ENCODE measurements at regions not wholly inside any gene's neighbourhood (a gene's known extent, or its start where the extent isn't known, plus 50 kb on each side); places are given as distances from the start of the nearest gene placed in this dataset.

DNA sequence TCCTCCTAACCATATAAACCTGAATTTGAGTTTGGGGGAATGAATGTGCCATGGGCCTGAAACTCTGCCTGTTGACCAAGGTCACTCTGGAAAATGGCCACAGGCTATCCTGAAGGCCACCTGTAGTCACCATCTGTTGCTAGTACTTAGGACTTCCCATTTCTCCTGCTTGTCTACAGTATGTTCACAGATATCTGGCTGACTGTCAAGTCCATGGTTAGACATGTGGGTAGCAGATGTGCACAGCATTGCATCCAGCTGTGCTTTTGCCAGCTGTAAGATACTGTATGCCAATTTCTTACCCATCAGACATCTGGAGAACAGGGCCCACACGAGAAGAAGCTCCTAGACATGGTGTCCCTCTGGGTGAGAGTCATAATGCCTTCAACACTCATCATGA is 475.4 kb downstream of the INSC start:
- no peak overlapping the region for H3K4me3 ChIP-seq (ENCODE audit: low read length)
- H3K9me3 ChIP-seq (ENCODE audit: control insufficient read depth, insufficient read depth, low read length): no peaks in the 10 kb centered on the region
- H3K4me1 ChIP-seq (ENCODE audit: control insufficient read depth, insufficient read depth, low read length): no peaks in the 10 kb centered on the region
- H3K4me1 Mint-ChIP-seq: no peaks in the 10 kb centered on the region
- DNase-seq: no peak
- no peaks in the 10 kb centered on the region for H3K27me3 Mint-ChIP-seq (ENCODE audit: low read depth in 2 of 2)
- WGBS (ENCODE audit: insufficient coverage): 54% methylated on average over 1 of the region's 1 CpG
- intact Hi-C loops (cut with micrococcal nuclease): no loop called here
- H3K36me3 ChIP-seq (ENCODE audit: control insufficient read depth, insufficient read depth, low read length): no peaks in the 10 kb centered on the region
- ATAC-seq: no peak
- TF ChIP-seq, protein P1, sequence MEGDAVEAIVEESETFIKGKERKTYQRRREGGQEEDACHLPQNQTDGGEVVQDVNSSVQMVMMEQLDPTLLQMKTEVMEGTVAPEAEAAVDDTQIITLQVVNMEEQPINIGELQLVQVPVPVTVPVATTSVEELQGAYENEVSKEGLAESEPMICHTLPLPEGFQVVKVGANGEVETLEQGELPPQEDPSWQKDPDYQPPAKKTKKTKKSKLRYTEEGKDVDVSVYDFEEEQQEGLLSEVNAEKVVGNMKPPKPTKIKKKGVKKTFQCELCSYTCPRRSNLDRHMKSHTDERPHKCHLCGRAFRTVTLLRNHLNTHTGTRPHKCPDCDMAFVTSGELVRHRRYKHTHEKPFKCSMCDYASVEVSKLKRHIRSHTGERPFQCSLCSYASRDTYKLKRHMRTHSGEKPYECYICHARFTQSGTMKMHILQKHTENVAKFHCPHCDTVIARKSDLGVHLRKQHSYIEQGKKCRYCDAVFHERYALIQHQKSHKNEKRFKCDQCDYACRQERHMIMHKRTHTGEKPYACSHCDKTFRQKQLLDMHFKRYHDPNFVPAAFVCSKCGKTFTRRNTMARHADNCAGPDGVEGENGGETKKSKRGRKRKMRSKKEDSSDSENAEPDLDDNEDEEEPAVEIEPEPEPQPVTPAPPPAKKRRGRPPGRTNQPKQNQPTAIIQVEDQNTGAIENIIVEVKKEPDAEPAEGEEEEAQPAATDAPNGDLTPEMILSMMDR (IDR thresholded peaks at IDR 0.05): no peak
- no peak overlapping the region for H3K4me3 Mint-ChIP-seq
- H3K27me3 ChIP-seq (ENCODE audit: control insufficient read depth, insufficient read depth, low read length): no peaks in the 10 kb centered on the region
- peaks cover 2 to 4% of the 10 kb centered on the region in 2 donors for H3K9me3 Mint-ChIP-seq
- H3K27ac ChIP-seq (ENCODE audit: low read length): no peak overlapping the region
- H3K27ac Mint-ChIP-seq: no peak overlapping the region
- no peaks in the 10 kb centered on the region for H3K36me3 Mint-ChIP-seq

DNA sequence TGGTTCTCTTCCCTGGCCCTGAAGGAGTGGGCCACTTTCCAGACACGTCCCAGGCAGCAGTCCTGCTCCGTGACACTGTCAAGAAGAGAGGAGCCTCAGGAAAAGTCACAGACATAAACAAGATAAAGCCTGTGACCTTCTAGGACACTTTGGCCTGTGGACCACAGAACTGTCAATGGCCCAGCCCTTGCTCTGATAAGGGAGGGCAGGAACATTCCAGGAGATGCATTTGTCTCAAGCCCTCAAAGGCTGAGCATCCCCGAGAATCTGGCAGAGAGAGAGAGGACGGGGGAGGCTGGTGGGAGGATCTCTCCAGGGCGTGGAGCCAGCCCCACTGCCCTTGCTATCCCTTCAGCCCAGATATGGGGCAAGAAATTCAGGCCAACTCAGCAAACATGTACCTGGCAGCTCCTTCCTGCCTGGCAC is 476.4 kb downstream of the INSC start:
- no peaks in the 10 kb centered on the region for H3K36me3 ChIP-seq (ENCODE audit: control insufficient read depth, insufficient read depth, low read length)
- DNase-seq: no peak
- H3K4me1 Mint-ChIP-seq: no peaks in the 10 kb centered on the region
- H3K27ac ChIP-seq (ENCODE audit: low read length): no peak overlapping the region
- no peak for ATAC-seq
- H3K27me3 Mint-ChIP-seq (ENCODE audit: low read depth in 2 of 2): no peaks in the 10 kb centered on the region
- no peak overlapping the region for H3K27ac Mint-ChIP-seq
- 83% methylated on average over 5 of the region's 5 CpGs for WGBS (ENCODE audit: insufficient coverage)
- H3K27me3 ChIP-seq (ENCODE audit: control insufficient read depth, insufficient read depth, low read length): no peaks in the 10 kb centered on the region
- no peaks in the 10 kb centered on the region for H3K4me1 ChIP-seq (ENCODE audit: control insufficient read depth, insufficient read depth, low read length)
- intact Hi-C loops (cut with micrococcal nuclease): no loop called here
- H3K36me3 Mint-ChIP-seq: no peaks in the 10 kb centered on the region
- H3K9me3 Mint-ChIP-seq: peaks cover 2 to 4% of the 10 kb centered on the region in 2 donors
- TF ChIP-seq, protein P1 (IDR thresholded peaks at IDR 0.05): no peak
- H3K4me3 ChIP-seq (ENCODE audit: low read length): no peak overlapping the region
- no peak overlapping the region for H3K4me3 Mint-ChIP-seq
- H3K9me3 ChIP-seq (ENCODE audit: control insufficient read depth, insufficient read depth, low read length): no peaks in the 10 kb centered on the region

DNA sequence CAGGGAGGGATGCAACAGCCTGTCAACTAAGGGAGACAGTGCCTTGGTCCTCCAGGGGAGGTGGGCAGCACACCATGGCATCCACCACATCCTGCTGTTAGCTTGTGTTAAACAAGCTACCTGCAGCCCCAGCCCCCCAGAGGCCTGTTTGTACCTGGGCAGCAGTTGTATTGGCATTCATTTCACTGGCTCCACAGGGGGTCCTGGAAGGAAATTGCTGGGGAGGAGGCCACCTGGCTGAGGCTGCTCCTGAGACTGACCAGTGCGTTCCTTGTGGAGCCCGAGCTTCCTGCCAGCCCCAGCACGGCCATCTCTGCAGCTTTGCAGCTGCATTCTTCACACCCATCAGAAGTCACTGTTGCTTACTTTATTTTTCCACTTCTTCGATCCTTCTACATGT is 479.9 kb downstream of the INSC start:
- Histone ChIP-seq H3K36me3 (ENCODE audit: control insufficient read depth, insufficient read depth, low read length) (no peaks in the 10 kb centered on the region), H3K27me3 (ENCODE audit: control insufficient read depth, insufficient read depth, low read length) (no peaks in the 10 kb centered on the region), H3K4me1 (ENCODE audit: control insufficient read depth, insufficient read depth, low read length) (no peaks in the 10 kb centered on the region), H3K27ac (ENCODE audit: low read length) (no peak overlapping the region), H3K9me3 (ENCODE audit: control insufficient read depth, insufficient read depth, low read length) (no peaks in the 10 kb centered on the region), H3K4me3 (ENCODE audit: low read length) (no peak overlapping the region)
- TF ChIP-seq, protein P1 (IDR thresholded peaks at IDR 0.05): no peak
- no peak for ATAC-seq
- no peaks in the 10 kb centered on the region for H3K4me1 Mint-ChIP-seq
- intact Hi-C loops (cut with micrococcal nuclease): no loop called here
- no peak overlapping the region for H3K4me3 Mint-ChIP-seq
- H3K27me3 Mint-ChIP-seq (ENCODE audit: low read depth in 2 of 2): no peaks in the 10 kb centered on the region
- no peak overlapping the region for H3K27ac Mint-ChIP-seq
- no peaks in the 10 kb centered on the region for H3K36me3 Mint-ChIP-seq
- no peak for DNase-seq
- 90% methylated on average over 4 of the region's 4 CpGs for WGBS (ENCODE audit: insufficient coverage)
- peaks cover 0 to 5% of the 10 kb centered on the region in 2 donors for H3K9me3 Mint-ChIP-seq

DNA sequence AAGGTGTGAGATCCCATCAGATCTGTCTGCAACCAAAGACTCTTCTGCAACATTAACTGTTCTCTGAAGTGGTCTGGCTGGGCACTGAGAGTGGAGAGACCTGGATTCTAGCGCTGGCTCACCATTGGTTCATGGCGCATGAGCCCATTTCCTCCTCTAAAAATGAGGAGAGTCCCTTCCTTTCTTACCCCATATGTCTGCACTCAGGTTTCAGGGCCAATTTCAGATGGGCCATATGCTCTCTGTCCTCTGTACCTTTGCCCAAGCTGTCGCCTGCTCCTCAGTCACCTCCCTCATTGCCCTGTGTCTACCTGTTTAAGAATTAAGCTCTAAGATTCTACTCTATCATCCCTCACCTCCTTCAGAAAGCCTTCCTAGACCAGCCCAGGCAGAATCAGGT is 484.7 kb downstream of the INSC start:
- Histone ChIP-seq H3K36me3 (ENCODE audit: control insufficient read depth, insufficient read depth, low read length) (no peaks in the 10 kb centered on the region), H3K9me3 (ENCODE audit: control insufficient read depth, insufficient read depth, low read length) (peaks cover 2% of the 10 kb centered on the region), H3K4me1 (ENCODE audit: control insufficient read depth, insufficient read depth, low read length) (no peaks in the 10 kb centered on the region), H3K27me3 (ENCODE audit: control insufficient read depth, insufficient read depth, low read length) (no peaks in the 10 kb centered on the region), H3K4me3 (ENCODE audit: low read length) (no peak overlapping the region), H3K27ac (ENCODE audit: low read length) (no peak overlapping the region)
- Mint-ChIP-seq H3K27ac (no peak overlapping the region), H3K4me3 (no peak overlapping the region), H3K9me3 (peaks cover 0 to 3% of the 10 kb centered on the region in 2 donors), H3K36me3 (no peaks in the 10 kb centered on the region), H3K4me1 (no peaks in the 10 kb centered on the region), H3K27me3 (ENCODE audit: low read depth in 2 of 2) (no peaks in the 10 kb centered on the region)
- WGBS (ENCODE audit: insufficient coverage): 97% methylated on average over 3 of the region's 3 CpGs
- intact Hi-C loops (cut with micrococcal nuclease): no loop called here
- ATAC-seq (no peak), DNase-seq (no peak)
- TF ChIP-seq, protein P1 (IDR thresholded peaks at IDR 0.05): no peak

Data from natural killer cell (primary cell).